Endothelial cell of umbilical vein (primary cell): ENCODE measurements at regions not wholly inside any gene's neighbourhood (a gene's known extent, or its start where the extent isn't known, plus 50 kb on each side); places are given as distances from the start of the nearest gene placed in this dataset.

Experiments
- BruUV-seq: library from RNA; stranded (reverse); fragments of 400-500 nt; replicated peaks from 2 replicates; lab custom pipeline; 2021; lab: Mats Ljungman, UMichigan
- CTCF ChIA-PET: fragments of 300-600, 350-600 bp; sonication (Branson Sonifier 250); formaldehyde crosslinking; loops from one replicate; lab custom pipeline; 2021; ENCODE audit warnings: antibody characterized with exemption, inconsistent platforms; lab: Charles Lee
- POLR2A ChIA-PET: fragments of 300-600, 350-600 bp; sonication (Branson Sonifier 250); formaldehyde crosslinking; loops from one replicate; lab custom pipeline; 2021; ENCODE audit warnings: antibody characterized with exemption, inconsistent platforms; lab: Charles Lee
- DNase-seq: peaks from one replicate; pipeline ENCODE4 v3.0.0-alpha.2; 2011; ENCODE audit warnings: low read depth, low spot score
- FAIRE-seq: peaks from 2 replicates; lab custom pipeline; 2011; peaks lifted over from hg19 to GRCh38; lab: Jason Lieb, UNC
- H2AFZ ChIP-seq: 2 replicates; pipeline ENCODE4 v1.6.0; 2012; ENCODE audit warnings: low read depth, low read length, control low read depth, inconsistent platforms
- H3K27ac ChIP-seq: 2 replicates; pipeline ENCODE4 v1.5.1; 2011; ENCODE audit warnings: low read depth, mild to moderate bottlenecking, control low read depth, low read length, moderate library complexity; ENCODE audit not compliant: insufficient read depth
- H3K27me3 ChIP-seq, 2 experiments: 2 replicates each; pipeline versions ENCODE4 v1.6.0 to v1.6.1; 2011; ENCODE audit warnings: low read length in 2 of 2, mixed read lengths in 1 of 2; ENCODE audit not compliant: control insufficient read depth in 2 of 2, insufficient read depth in 2 of 2
- H3K36me3 ChIP-seq, 2 experiments: 2 replicates in 1 of 2; 3 replicates in 1 of 2; pipeline ENCODE4 v1.5.1; 2011; ENCODE audit warnings: low read length in 2 of 2, mild to moderate bottlenecking in 1 of 2, moderate library complexity in 1 of 2; ENCODE audit not compliant: control insufficient read depth in 2 of 2, insufficient read depth in 2 of 2; ENCODE audit errors: extremely low read depth in 1 of 2
- H3K4me1 ChIP-seq: 3 replicates; pipeline ENCODE4 v1.5.1; 2011; ENCODE audit warnings: mild to moderate bottlenecking, low read length; ENCODE audit not compliant: control insufficient read depth, insufficient read depth; ENCODE audit errors: extremely low read depth
- H3K4me2 ChIP-seq: 2 replicates; pipeline ENCODE4 v1.6.1; 2011; ENCODE audit warnings: low read length, control low read depth, mixed read lengths; ENCODE audit not compliant: insufficient read depth
- H3K4me3 ChIP-seq, 3 experiments: fragments of 200-600 bp in 1 of 3; sonication (generic), shearing (Covaris generic) in 1 of 3; replicated peaks in 1 of 3; 2 replicates each; pipeline ENCODE4 v1.5.1; 2011 to 2016; ENCODE audit warnings: control low read depth in 3 of 3, low read length in 3 of 3, mild to moderate bottlenecking in 2 of 3, inconsistent platforms in 1 of 3, low read depth in 1 of 3, moderate library complexity in 1 of 3; ENCODE audit not compliant: insufficient read depth in 1 of 3
- H3K79me2 ChIP-seq: 2 replicates; pipeline ENCODE4 v1.6.0; 2012; ENCODE audit warnings: low read length, inconsistent platforms; ENCODE audit not compliant: control insufficient read depth, insufficient read depth
- H3K9ac ChIP-seq: replicated peaks from 2 replicates; pipeline ENCODE3; 2011; ENCODE audit warnings: low read length, control low read depth; ENCODE audit not compliant: insufficient read depth; ENCODE audit errors: extremely low read depth
- H3K9me1 ChIP-seq: replicated peaks from 3 replicates; pipeline ENCODE4 v1.6.0; 2011; ENCODE audit warnings: mild to moderate bottlenecking, low read length; ENCODE audit not compliant: control insufficient read depth, insufficient read depth; ENCODE audit errors: extremely low read depth
- H3K9me3 ChIP-seq: replicated peaks from 2 replicates; pipeline ENCODE4 v1.5.1; 2012; ENCODE audit warnings: low read length, inconsistent platforms; ENCODE audit not compliant: control insufficient read depth, insufficient read depth
- H4K20me1 ChIP-seq: replicated peaks from 2 replicates; pipeline ENCODE3; 2011; ENCODE audit warnings: mild to moderate bottlenecking, low read length; ENCODE audit not compliant: control insufficient read depth, insufficient read depth; ENCODE audit errors: extremely low read depth
- GATA2 ChIP-seq: IDR thresholded peaks from 2 replicates; pipeline ENCODE4 v1.7.0; 2011; ENCODE audit warnings: low read depth, mild to moderate bottlenecking, moderate library complexity, mixed read lengths, low read length; ENCODE audit not compliant: insufficient read length, insufficient read depth
- JUN ChIP-seq: IDR thresholded peaks from 2 replicates; pipeline ENCODE4 v1.6.1; 2011; ENCODE audit warnings: borderline replicate concordance, low read depth; ENCODE audit not compliant: insufficient read length, insufficient read depth
- MYC ChIP-seq: IDR thresholded peaks from one replicate; pipeline ENCODE4 v1.6.1; 2011; ENCODE audit warnings: mild to moderate bottlenecking, low read depth, low read length
- POLR2A ChIP-seq: IDR thresholded peaks from 2 replicates; pipeline ENCODE4 v1.6.1; 2012; ENCODE audit warnings: low read depth, mild to moderate bottlenecking, control low read depth, low read length
- dilution Hi-C: fragments of 300-500 bp; cut with MboI; formaldehyde crosslinking; loops from one replicate; pipeline ENCODE4 v1.15.0; 2019; ENCODE audit warnings: low sequenced_read_pairs; ENCODE audit not compliant: extremely low pct_ligation_motif_present
- intact Hi-C: fragments of 100-400 bp; cut with micrococcal nuclease; formaldehyde crosslinking; loops from one replicate; pipeline ENCODE4 v1.10.0; 2022
- TF ChIP-seq, protein P1 (sequence below): IDR thresholded peaks from 2 replicates; pipeline ENCODE4 v1.6.1; 2011; ENCODE audit not compliant: insufficient read depth, insufficient read length
- TF ChIP-seq, protein P2 (sequence below), 2 donors: IDR thresholded peaks; 1 replicate in 1 of 2; 2 replicates in 1 of 2; pipeline ENCODE4 v1.5.1; 2011; ENCODE audit warnings: low read length in 2 of 2, mild to moderate bottlenecking in 2 of 2, moderate library complexity in 2 of 2, control low read depth in 1 of 2, inconsistent platforms in 1 of 2, low read depth in 1 of 2; ENCODE audit not compliant: insufficient read depth in 1 of 2; ENCODE audit errors: extremely low read depth in 1 of 2

DNA sequence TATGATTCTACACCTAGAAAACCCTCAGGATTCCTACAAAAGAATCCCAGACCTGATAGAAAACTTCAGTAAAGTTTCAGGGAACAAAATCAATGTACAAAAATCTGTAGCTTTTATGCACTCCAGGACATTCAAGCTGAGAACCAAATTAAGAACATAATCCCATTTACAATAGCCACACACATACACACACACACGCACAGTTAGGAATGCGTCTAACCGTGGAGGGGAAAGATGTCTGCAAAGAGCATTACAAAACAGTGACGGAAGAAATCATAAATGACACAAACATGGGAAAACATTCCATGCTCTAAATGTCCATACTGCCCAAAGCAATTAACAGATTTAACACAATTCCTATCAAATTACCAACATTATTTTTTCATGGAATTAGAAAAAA lies 51.4 kb upstream of the CAST start:
- BruUV-seq: no TSS peak
- no peak overlapping the region for H3K27ac ChIP-seq
- H3K27me3 ChIP-seq: no peaks in the 10 kb centered on the region
- no peak overlapping the region for H3K4me3 ChIP-seq
- intact Hi-C loops (loop anchor here (5.0 kb wide), 1 partner anchor 532 kb away; the partner anchor contains the start of gene LIX1), dilution Hi-C loops (no loop called here)
- no peak overlapping the region for H2AFZ ChIP-seq
- peaks cover 0 to 9% of the 10 kb centered on the region in 2 experiments for H3K36me3 ChIP-seq
- H3K9ac ChIP-seq: no peak overlapping the region
- CTCF ChIA-PET: interaction anchor here (1.0 kb wide), 1 partner anchor 52 kb away, joined by 3 read pairs; the partner anchor contains the start of gene CAST
- no peaks in the 10 kb centered on the region for H3K9me3 ChIP-seq
- H3K9me1 ChIP-seq: no peaks in the 10 kb centered on the region
- TF ChIP-seq MYC: no peak
- TF ChIP-seq POLR2A: no peak
- TF ChIP-seq, protein P1, sequence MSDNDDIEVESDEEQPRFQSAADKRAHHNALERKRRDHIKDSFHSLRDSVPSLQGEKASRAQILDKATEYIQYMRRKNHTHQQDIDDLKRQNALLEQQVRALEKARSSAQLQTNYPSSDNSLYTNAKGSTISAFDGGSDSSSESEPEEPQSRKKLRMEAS: no peak
- TF ChIP-seq JUN: no peak
- TF ChIP-seq, protein P2, sequence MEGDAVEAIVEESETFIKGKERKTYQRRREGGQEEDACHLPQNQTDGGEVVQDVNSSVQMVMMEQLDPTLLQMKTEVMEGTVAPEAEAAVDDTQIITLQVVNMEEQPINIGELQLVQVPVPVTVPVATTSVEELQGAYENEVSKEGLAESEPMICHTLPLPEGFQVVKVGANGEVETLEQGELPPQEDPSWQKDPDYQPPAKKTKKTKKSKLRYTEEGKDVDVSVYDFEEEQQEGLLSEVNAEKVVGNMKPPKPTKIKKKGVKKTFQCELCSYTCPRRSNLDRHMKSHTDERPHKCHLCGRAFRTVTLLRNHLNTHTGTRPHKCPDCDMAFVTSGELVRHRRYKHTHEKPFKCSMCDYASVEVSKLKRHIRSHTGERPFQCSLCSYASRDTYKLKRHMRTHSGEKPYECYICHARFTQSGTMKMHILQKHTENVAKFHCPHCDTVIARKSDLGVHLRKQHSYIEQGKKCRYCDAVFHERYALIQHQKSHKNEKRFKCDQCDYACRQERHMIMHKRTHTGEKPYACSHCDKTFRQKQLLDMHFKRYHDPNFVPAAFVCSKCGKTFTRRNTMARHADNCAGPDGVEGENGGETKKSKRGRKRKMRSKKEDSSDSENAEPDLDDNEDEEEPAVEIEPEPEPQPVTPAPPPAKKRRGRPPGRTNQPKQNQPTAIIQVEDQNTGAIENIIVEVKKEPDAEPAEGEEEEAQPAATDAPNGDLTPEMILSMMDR (IDR thresholded peaks at IDR 0.05; ENCODE audit: extremely low read depth in 1 of 2, insufficient read depth in 1 of 2, low read depth in 1 of 2, low read length in 2 of 2): no peak
- no peak for TF ChIP-seq GATA2
- FAIRE-seq (no peak), DNase-seq (no peak)
- H3K4me2 ChIP-seq: no peak overlapping the region
- H3K79me2 ChIP-seq: peaks cover 11% of the 10 kb centered on the region
- POLR2A ChIA-PET: no interaction called here
- no peaks in the 10 kb centered on the region for H4K20me1 ChIP-seq
- H3K4me1 ChIP-seq: peaks cover 28% of the 10 kb centered on the region
